Keratinocyte (primary cell): ENCODE measurements at regions not wholly inside any gene's neighbourhood (a gene's known extent, or its start where the extent isn't known, plus 50 kb on each side); places are given as distances from the start of the nearest gene placed in this dataset.

Source experiments
- EZH2 ChIP-seq: IDR thresholded peaks from one replicate; pipeline ENCODE4 v1.6.1; 2012; ENCODE audit warnings: inconsistent platforms, mild to moderate bottlenecking, low read length, moderate library complexity
- TF ChIP-seq, protein P1 (sequence below), 3 experiments: IDR thresholded peaks in 1 of 3; conservative IDR thresholded peaks in 1 of 3; optimal IDR thresholded peaks in 1 of 3; 2 replicates in 2 of 3; 3 replicates in 1 of 3; pipeline versions ENCODE3 to v1.5.1; 2011; ENCODE audit warnings: low read length in 3 of 3, mild to moderate bottlenecking in 3 of 3, moderate library complexity in 2 of 3, control low read depth in 1 of 3, inconsistent platforms in 1 of 3; ENCODE audit not compliant: insufficient read depth in 2 of 3; ENCODE audit errors: extremely low read depth in 1 of 3

GRCh38 chr1:78437941-78438340 is 52.8 kb upstream of the PTGFR start:
- TF ChIP-seq, protein P1, sequence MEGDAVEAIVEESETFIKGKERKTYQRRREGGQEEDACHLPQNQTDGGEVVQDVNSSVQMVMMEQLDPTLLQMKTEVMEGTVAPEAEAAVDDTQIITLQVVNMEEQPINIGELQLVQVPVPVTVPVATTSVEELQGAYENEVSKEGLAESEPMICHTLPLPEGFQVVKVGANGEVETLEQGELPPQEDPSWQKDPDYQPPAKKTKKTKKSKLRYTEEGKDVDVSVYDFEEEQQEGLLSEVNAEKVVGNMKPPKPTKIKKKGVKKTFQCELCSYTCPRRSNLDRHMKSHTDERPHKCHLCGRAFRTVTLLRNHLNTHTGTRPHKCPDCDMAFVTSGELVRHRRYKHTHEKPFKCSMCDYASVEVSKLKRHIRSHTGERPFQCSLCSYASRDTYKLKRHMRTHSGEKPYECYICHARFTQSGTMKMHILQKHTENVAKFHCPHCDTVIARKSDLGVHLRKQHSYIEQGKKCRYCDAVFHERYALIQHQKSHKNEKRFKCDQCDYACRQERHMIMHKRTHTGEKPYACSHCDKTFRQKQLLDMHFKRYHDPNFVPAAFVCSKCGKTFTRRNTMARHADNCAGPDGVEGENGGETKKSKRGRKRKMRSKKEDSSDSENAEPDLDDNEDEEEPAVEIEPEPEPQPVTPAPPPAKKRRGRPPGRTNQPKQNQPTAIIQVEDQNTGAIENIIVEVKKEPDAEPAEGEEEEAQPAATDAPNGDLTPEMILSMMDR (optimal IDR thresholded peaks at IDR 0.05 in 1 of 3, IDR thresholded peaks at IDR 0.05 in 1 of 3, conservative IDR thresholded peaks at IDR 0.05 in 1 of 3; ENCODE audit: extremely low read depth in 1 of 3, insufficient read depth in 2 of 3, low read length in 3 of 3): no peak
- no peak for TF ChIP-seq EZH2
